ENCODE measurements at regions not wholly inside any gene's neighbourhood (a gene's known extent, or its start where the extent isn't known, plus 50 kb on each side); places are given as distances from the start of the nearest gene placed in this dataset.
"Not testable (repeated sequence)": the region's sequence is repeated elsewhere in the genome, so short reads cannot be mapped to it uniquely, and the experiment has no call there.

DNA sequence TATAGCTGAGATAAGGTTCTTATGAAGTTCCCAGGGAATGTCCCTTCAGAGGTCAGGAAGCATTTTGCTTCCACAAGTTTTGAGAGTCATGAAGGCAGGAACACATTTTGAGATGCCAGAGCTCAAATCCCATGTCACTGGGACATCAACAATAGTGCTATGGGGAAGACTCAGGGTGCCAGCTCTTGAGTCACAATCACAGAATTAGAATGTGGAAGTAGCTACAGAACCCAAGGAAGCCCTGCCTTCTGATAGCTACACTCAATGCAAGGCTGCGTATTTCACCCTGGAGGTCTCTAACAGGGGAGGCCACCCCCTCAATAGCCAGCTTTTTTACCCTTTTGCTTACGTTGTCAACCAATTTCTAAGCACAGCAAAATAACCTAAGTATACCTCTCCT is 141.3 kb downstream of the FAM72B start:
- H3K4me2 ChIP-seq (ENCODE audit: low read length); H3K4me1 ChIP-seq (ENCODE audit: insufficient read depth, low read length); ATAC-seq; POLR2A ChIA-PET (ENCODE audit: unreplicated experiment); H3F3A ChIP-seq (ENCODE audit: low read length, unreplicated experiment); H3K27me3 ChIP-seq (ENCODE audit: low read length); CTCF ChIA-PET; intact Hi-C loops (cut with micrococcal nuclease); H3K9me3 ChIP-seq (ENCODE audit: low read length); H3K27ac ChIP-seq (ENCODE audit: low read length); H3K4me3 ChIP-seq (ENCODE audit: low read length); H2AFZ ChIP-seq (ENCODE audit: low read length); H3K36me3 ChIP-seq (ENCODE audit: low read depth, low read length); H3K79me2 ChIP-seq (ENCODE audit: low read length); H3K9me2 ChIP-seq (replicated peaks; ENCODE audit: low read length); H4K20me1 ChIP-seq (ENCODE audit: low read length); BruUV-seq (replicated peaks); DNase-seq; H3K9ac ChIP-seq (ENCODE audit: low read length): not testable (repeated sequence)

DNA sequence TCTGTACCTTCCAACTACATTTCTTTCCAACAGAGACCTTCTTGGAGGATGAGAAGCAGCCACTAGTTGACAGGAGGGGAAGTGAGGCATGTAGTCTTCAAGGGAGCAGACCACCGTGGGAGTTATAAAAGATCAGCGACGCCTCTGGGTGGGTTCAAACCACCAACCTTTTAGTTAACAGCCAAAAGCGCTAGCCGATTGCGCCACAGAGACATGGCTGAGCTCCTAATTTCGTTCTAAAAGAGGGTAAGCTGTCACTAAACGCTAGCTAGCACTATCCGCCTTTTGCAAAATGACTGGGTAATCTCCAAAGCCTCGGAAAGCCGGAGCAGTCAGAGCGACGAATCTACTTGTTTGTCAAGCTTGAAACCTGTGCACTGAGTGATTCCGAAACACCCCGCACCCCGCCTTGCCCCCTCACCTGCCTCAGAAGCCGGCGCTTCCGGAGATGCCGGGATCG is 135.8 kb downstream of the FAM72B start:
- H3K4me3 ChIP-seq (ENCODE audit: low read length); H3K9me3 ChIP-seq (ENCODE audit: low read length); H2AFZ ChIP-seq (ENCODE audit: low read length); H3K27me3 ChIP-seq (ENCODE audit: low read length); H3K9me2 ChIP-seq (replicated peaks; ENCODE audit: low read length); H4K20me1 ChIP-seq (ENCODE audit: low read length); H3K4me2 ChIP-seq (ENCODE audit: low read length); H3K27ac ChIP-seq (ENCODE audit: low read length); DNase-seq; POLR2A ChIA-PET (ENCODE audit: unreplicated experiment); ATAC-seq; H3K4me1 ChIP-seq (ENCODE audit: insufficient read depth, low read length); CTCF ChIA-PET; H3F3A ChIP-seq (ENCODE audit: low read length, unreplicated experiment); H3K79me2 ChIP-seq (ENCODE audit: low read length); intact Hi-C loops (cut with micrococcal nuclease); H3K9ac ChIP-seq (ENCODE audit: low read length); H3K36me3 ChIP-seq (ENCODE audit: low read depth, low read length); BruUV-seq (replicated peaks): not testable (repeated sequence)

GRCh38 chr1:121048769-121049443 is 135.2 kb downstream of the FAM72B start:
- H3F3A ChIP-seq (ENCODE audit: low read length, unreplicated experiment); intact Hi-C loops (cut with micrococcal nuclease); DNase-seq; H3K9me2 ChIP-seq (replicated peaks; ENCODE audit: low read length); H4K20me1 ChIP-seq (ENCODE audit: low read length); H3K9ac ChIP-seq (ENCODE audit: low read length); POLR2A ChIA-PET (ENCODE audit: unreplicated experiment); H3K27me3 ChIP-seq (ENCODE audit: low read length); H3K79me2 ChIP-seq (ENCODE audit: low read length); H3K4me3 ChIP-seq (ENCODE audit: low read length); ATAC-seq; CTCF ChIA-PET; H3K27ac ChIP-seq (ENCODE audit: low read length); H3K4me2 ChIP-seq (ENCODE audit: low read length); H3K36me3 ChIP-seq (ENCODE audit: low read depth, low read length); BruUV-seq (replicated peaks); H3K4me1 ChIP-seq (ENCODE audit: insufficient read depth, low read length); H2AFZ ChIP-seq (ENCODE audit: low read length); H3K9me3 ChIP-seq (ENCODE audit: low read length): not testable (repeated sequence)

DNA sequence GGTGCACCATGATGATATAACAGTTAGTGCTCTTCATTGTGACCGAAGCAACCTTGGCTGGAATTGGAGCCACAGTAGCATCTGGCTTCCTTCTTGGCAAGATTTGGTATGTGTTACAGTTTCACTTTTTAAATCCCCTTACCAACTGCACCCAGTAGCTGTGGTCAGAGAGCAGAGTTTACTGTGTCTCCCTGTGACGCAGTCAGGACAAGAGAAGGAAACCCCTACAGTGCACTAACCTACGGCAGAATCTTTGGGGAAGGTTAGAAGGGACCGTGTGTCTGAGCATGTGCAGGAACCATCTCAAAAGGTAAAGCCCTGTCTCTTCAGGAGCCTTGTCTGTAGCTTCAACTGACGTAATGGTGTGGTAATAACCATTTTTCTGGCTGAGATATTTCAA is 134.0 kb downstream of the FAM72B start:
- H3K27me3 ChIP-seq (ENCODE audit: low read length); BruUV-seq (replicated peaks); H3K36me3 ChIP-seq (ENCODE audit: low read depth, low read length); H3K9me2 ChIP-seq (replicated peaks; ENCODE audit: low read length); H3K79me2 ChIP-seq (ENCODE audit: low read length); H3K4me1 ChIP-seq (ENCODE audit: insufficient read depth, low read length); H3K9me3 ChIP-seq (ENCODE audit: low read length); H3K4me3 ChIP-seq (ENCODE audit: low read length); H3K4me2 ChIP-seq (ENCODE audit: low read length); ATAC-seq; H2AFZ ChIP-seq (ENCODE audit: low read length); CTCF ChIA-PET; H3K27ac ChIP-seq (ENCODE audit: low read length); H4K20me1 ChIP-seq (ENCODE audit: low read length); POLR2A ChIA-PET (ENCODE audit: unreplicated experiment); intact Hi-C loops (cut with micrococcal nuclease); H3F3A ChIP-seq (ENCODE audit: low read length, unreplicated experiment); DNase-seq; H3K9ac ChIP-seq (ENCODE audit: low read length): not testable (repeated sequence)

DNA sequence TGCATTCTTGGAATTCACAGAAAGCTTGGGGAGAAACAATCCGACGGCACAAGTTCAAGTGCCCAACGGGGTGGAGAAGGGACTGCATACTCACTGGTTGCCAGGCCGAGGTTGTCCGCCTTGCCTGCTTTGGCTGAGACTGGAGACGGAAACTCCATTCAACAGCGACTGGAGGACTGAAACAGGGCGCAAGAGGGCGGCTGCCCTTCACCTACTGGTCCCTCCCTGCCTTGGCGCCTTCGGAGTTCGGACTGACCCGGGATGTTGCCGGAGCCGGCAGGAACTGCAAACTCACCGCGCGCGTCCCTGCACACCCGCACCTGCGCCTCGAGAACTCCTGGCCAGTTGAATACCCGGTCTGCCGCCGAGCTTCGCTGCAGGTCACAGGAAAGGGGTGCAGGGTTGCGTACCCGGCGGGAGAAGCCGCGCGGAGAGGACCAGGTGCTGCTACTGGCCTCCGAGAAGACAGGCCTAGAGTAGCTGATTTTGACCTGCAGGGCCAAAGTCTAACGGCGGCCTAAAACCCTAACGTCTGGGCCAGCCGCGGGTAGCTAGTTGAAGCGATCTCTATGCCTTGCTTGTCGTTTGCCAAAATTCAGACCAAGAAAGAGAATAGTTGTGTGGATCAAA is 132.9 kb downstream of the FAM72B start:
- H3K4me3 ChIP-seq (ENCODE audit: low read length); H3K27me3 ChIP-seq (ENCODE audit: low read length); POLR2A ChIA-PET (ENCODE audit: unreplicated experiment); H3K36me3 ChIP-seq (ENCODE audit: low read depth, low read length); H3K9me2 ChIP-seq (replicated peaks; ENCODE audit: low read length); H3K4me2 ChIP-seq (ENCODE audit: low read length); H3K9me3 ChIP-seq (ENCODE audit: low read length); H3K4me1 ChIP-seq (ENCODE audit: insufficient read depth, low read length); H3F3A ChIP-seq (ENCODE audit: low read length, unreplicated experiment); BruUV-seq (replicated peaks); H3K27ac ChIP-seq (ENCODE audit: low read length); ATAC-seq; H4K20me1 ChIP-seq (ENCODE audit: low read length); H3K79me2 ChIP-seq (ENCODE audit: low read length); CTCF ChIA-PET; DNase-seq; H2AFZ ChIP-seq (ENCODE audit: low read length); H3K9ac ChIP-seq (ENCODE audit: low read length); intact Hi-C loops (cut with micrococcal nuclease): not testable (repeated sequence)

DNA sequence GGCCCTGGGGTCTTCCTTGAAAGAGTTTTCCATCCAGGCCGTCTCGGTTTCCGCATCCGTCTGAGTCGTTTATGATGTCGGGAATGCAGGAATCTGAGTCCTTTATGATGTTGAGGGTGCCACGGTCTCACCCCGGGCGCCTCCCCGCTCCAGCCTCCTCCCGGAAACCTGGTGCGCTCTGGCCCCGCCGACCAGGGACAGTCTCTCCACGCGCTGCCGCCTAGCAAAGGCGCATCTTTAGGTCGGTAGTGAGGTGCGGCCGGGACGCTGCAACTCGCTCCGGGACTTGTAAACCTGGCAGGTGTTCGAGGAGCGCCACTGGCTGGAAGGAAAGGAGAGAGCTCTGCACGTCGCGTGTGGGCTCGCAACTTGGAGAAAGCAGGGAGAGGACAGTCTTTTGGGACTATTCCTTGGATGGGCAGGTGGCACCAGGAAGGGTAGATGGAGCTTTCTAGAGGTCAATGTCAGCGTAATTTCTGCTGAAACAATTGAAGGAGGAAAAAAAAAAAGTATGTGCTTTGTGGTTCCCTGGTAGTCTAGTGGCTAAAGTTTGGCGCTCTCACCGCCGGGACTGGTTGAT is 132.0 kb downstream of the FAM72B start:
- H3F3A ChIP-seq (ENCODE audit: low read length, unreplicated experiment); H3K4me2 ChIP-seq (ENCODE audit: low read length); H3K27ac ChIP-seq (ENCODE audit: low read length); H3K9me3 ChIP-seq (ENCODE audit: low read length); H3K79me2 ChIP-seq (ENCODE audit: low read length); H4K20me1 ChIP-seq (ENCODE audit: low read length); H3K4me1 ChIP-seq (ENCODE audit: insufficient read depth, low read length); H3K9me2 ChIP-seq (replicated peaks; ENCODE audit: low read length); H3K9ac ChIP-seq (ENCODE audit: low read length); H3K4me3 ChIP-seq (ENCODE audit: low read length); intact Hi-C loops (cut with micrococcal nuclease); DNase-seq; H3K27me3 ChIP-seq (ENCODE audit: low read length); H3K36me3 ChIP-seq (ENCODE audit: low read depth, low read length); CTCF ChIA-PET; BruUV-seq (replicated peaks); ATAC-seq; H2AFZ ChIP-seq (ENCODE audit: low read length); POLR2A ChIA-PET (ENCODE audit: unreplicated experiment): not testable (repeated sequence)

Measured in PC-3 (cell line).